ENCODE measurements at regions not wholly inside any gene's neighbourhood (a gene's known extent, or its start where the extent isn't known, plus 50 kb on each side); places are given as distances from the start of the nearest gene placed in this dataset.

GRCh38 chr6:30263734-30264133 lies 50.5 kb upstream of the TRIM26 start:
- Histone ChIP-seq H3K23ac (ENCODE audit: insufficient read length) (no peak overlapping the region), H2BK5ac (ENCODE audit: low read depth, low read length) (no peak overlapping the region), H3K79me2 (ENCODE audit: control insufficient read depth in 1 of 2, insufficient read depth in 2 of 2, low read length in 2 of 2) (no peaks in the 10 kb centered on the region), H4K5ac (ENCODE audit: insufficient read length, low read depth, low read length) (no peak overlapping the region), H3K18ac (ENCODE audit: extremely low read depth, low read length) (no peak overlapping the region), H3K79me1 (ENCODE audit: low read depth, low read length) (no peaks in the 10 kb centered on the region), H3K56ac (replicated peaks; ENCODE audit: insufficient read length, low read depth, low read length) (no peak overlapping the region), H2AFZ (ENCODE audit: low read length) (no peak overlapping the region), H2BK15ac (ENCODE audit: low read length) (no peak overlapping the region), H4K91ac (replicated peaks; ENCODE audit: insufficient read length, low read length) (no peak overlapping the region), H3K9me3 (ENCODE audit: insufficient read depth in 2 of 2, low read depth in 1 of 2, low read length in 1 of 2) (peaks cover 0 to 6% of the 10 kb centered on the region in 2 experiments; a peak in 2 of 4 replicates), H3K4me2 (ENCODE audit: insufficient read depth in 1 of 2, low read depth in 2 of 2, low read length in 2 of 2) (no peak overlapping the region), H3K23me2 (ENCODE audit: low read depth, low read length) (peaks cover 8% of the 10 kb centered on the region; the same call in 1 of the 2 replicates), H3K14ac (ENCODE audit: insufficient read length) (no peak overlapping the region), H3K4me3 (ENCODE audit: extremely low read depth in 1 of 4, insufficient read depth in 2 of 4, low read depth in 3 of 4, low read length in 4 of 4) (no peak overlapping the region), H2BK12ac (ENCODE audit: low read depth, low read length) (no peak overlapping the region), H4K20me1 (replicated peaks in 1 of 2; ENCODE audit: control insufficient read depth in 1 of 2, insufficient read depth in 2 of 2, low read length in 2 of 2) (no peaks in the 10 kb centered on the region), H3K27ac (ENCODE audit: low read depth, low read length) (no peak overlapping the region), H2BK120ac (replicated peaks; ENCODE audit: low read depth, low read length) (no peak overlapping the region), H4K8ac (ENCODE audit: extremely low read depth, insufficient read depth, low read length) (no peak overlapping the region), H3K4ac (replicated peaks; ENCODE audit: insufficient read length, low read depth, low read length) (no peak overlapping the region), H3K36me3 (ENCODE audit: control insufficient read depth in 2 of 4, insufficient read depth in 4 of 4, low read length in 3 of 4) (peaks cover 2 to 10% (median 7%) of the 10 kb centered on the region in 4 experiments; a peak in 7 of 8 replicates), H3K9ac (replicated peaks in 1 of 4; ENCODE audit: extremely low read depth in 1 of 4, low read depth in 3 of 4, low read length in 3 of 4) (no peak overlapping the region), H2AK5ac (ENCODE audit: low read depth, low read length) (no peak overlapping the region), H2BK20ac (ENCODE audit: low read length) (no peak overlapping the region), H3K27me3 (replicated peaks in 1 of 4; ENCODE audit: control insufficient read depth in 3 of 4, extremely low read depth in 1 of 4, insufficient read depth in 3 of 4, low read length in 3 of 4) (peaks cover 9 to 17% (median 13%) of the 10 kb centered on the region in 4 experiments), H3K4me1 (replicated peaks in 1 of 4; ENCODE audit: control insufficient read depth in 3 of 4, insufficient read depth in 4 of 4, low read length in 3 of 4) (peaks cover 0 to 8% (median 2%) of the 10 kb centered on the region in 4 experiments; a peak in 6 of 7 replicates)
- POLR2A ChIA-PET (ENCODE audit: partially characterized antibody) = interaction anchor here (1.0 to 1.2 kb wide), 2 partner anchors 9 to 62 kb away, joined by 3 read pairs; partner anchors contain the start of gene TRIM39
- DNase-seq (ENCODE audit: low read depth in 1 of 2, low spot score in 2 of 2) = no peak
- no peak for FAIRE-seq
- 92% methylated on average over 5 of the region's 5 CpGs; no CpG with 5 or more reads in 1 of the 2 experiments for WGBS, 2 experiments (ENCODE audit: extremely low coverage in 1 of 2, insufficient coverage in 1 of 2, insufficient read length in 1 of 2, insufficient replicate concordance in 2 of 2, low coverage in 1 of 2, low lambda C conversion rate in 2 of 2, missing lambda C conversion rate in 1 of 2)
- CTCF ChIA-PET (ENCODE audit: partially characterized antibody) = no interaction called here
- TF ChIP-seq CEBPB (IDR thresholded peaks at IDR 0.05; ENCODE audit: low read depth, low read length) = no peak
- no peak for TF ChIP-seq JUN (IDR thresholded peaks at IDR 0.05; ENCODE audit: low read depth, low read length)
- no peak for TF ChIP-seq ATF3 (IDR thresholded peaks at IDR 0.05; ENCODE audit: insufficient read depth, low read depth, low read length)
- no peak for TF ChIP-seq EP300 (IDR thresholded peaks at IDR 0.05; ENCODE audit: borderline replicate concordance in 1 of 2, low read depth in 2 of 2, low read length in 2 of 2)
- TF ChIP-seq MAX (IDR thresholded peaks at IDR 0.05) = no peak
- no peak for TF ChIP-seq EZH2 (IDR thresholded peaks at IDR 0.05; ENCODE audit: low read depth, low read length, severe bottlenecking)
- no peak for TF ChIP-seq RFX5 (IDR thresholded peaks at IDR 0.05; ENCODE audit: borderline replicate concordance, low read depth, low read length)
- TF ChIP-seq SRF (IDR thresholded peaks at IDR 0.05; ENCODE audit: low read depth, low read length) = no peak
- no peak for TF ChIP-seq ASH2L (IDR thresholded peaks at IDR 0.05; ENCODE audit: low read length)

Data from H1 (cell line).